Activated CD4-positive, alpha-beta T cell treated with anti-CD3 and anti-CD28 coated beads, Interleukin-2, Interleukin-6, amounts not matched to agents 100 ng/mL and 50 ng/mL, durations not matched to agents 16 hours and 8 hours (primary cell): ENCODE measurements at regions not wholly inside any gene's neighbourhood (a gene's known extent, or its start where the extent isn't known, plus 50 kb on each side); places are given as distances from the start of the nearest gene placed in this dataset.
A peak's percentile ranks its signal among the peaks of the same experiment; 100 is the strongest.
"Not testable (repeated sequence)": the region's sequence is repeated elsewhere in the genome, so short reads cannot be mapped to it uniquely, and the experiment has no call there.

Experiments used
- DNase-seq: peaks from one replicate; pipeline ENCODE4 v3.0.0-alpha.2; 2020

DNA sequence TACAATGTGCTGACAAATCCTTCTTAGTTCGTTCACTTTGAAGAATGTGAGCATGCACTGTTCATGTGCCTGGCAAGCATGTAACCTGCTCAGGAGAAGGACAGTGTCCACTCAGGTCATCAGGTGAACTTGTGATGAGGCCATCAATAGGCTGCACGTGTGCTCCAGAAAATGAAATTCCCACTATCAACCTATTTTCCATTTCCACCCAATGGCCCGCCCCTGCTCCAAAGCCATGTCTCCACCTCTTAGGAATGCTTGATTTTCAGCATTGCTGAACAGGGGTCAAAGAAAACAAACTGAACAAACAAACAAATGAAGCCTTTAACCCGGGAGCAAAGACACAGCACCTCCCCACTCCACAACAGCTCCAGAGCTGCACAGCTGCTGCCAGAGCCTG, 563.2 kb downstream of the TUBA3C start:
- not testable (repeated sequence) for DNase-seq

DNA sequence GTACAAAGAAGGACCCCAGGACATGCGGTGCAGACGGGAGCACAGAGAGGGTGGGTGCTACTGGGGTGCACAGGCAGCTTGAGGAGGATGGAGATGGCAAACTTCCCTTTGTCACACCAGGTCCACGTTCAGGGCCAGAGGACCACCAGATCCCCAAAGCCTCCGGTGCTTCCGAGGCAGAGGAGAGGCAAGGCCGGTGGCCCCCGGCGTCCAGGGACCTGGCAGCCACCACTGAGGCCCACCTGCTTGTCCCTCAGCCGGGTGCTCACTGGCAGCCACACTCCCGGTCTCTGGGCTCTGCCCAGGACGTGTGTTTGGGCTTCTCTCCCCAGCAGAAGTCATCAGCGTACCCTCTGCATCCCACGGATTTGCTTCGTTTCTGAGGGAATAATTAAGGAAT, 571.1 kb downstream of the TUBA3C start:
- not testable (repeated sequence) for DNase-seq

DNA sequence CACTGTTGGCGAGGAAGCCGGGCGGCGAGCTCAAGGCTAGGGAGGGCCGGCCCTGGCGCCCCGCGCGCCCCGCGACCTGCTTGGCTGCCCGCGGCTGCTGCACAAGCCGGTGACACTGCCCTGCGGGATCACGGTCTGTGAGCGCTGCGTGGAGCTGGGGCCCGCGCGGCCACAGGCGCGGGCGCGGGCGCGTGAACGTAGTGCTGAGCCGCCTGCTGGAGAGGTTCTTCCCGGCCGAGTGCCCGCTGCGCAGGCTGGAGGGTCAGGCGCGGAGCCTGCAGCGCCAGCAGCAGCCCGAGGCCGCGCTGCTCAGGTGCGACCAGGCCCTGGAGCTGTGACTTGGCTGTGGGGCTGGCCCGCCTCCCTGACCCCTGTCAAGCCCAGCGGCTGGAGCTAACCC, 572.3 kb downstream of the TUBA3C start:
- not testable (repeated sequence) for DNase-seq

DNA sequence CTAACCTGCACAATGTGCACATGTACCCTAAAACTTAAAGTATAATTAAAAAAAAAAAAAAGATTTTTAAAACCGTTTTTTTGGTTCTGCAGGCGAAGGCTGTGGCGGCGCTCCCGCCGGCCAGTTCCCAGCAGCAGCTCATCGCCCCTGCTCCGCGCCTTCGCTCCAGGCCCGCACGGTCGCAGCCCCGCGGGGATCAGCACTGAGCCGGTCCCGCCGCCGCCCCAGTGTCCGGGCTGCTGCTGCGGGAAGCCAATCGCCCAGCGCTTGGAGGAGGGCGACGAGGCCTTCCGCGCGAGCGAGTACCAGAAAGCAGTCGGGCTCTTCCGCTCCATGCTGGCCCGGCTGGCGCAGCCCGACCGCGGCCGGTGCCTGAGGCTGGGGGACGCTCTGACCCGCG, 572.8 kb downstream of the TUBA3C start:
- not testable (repeated sequence) for DNase-seq

DNA sequence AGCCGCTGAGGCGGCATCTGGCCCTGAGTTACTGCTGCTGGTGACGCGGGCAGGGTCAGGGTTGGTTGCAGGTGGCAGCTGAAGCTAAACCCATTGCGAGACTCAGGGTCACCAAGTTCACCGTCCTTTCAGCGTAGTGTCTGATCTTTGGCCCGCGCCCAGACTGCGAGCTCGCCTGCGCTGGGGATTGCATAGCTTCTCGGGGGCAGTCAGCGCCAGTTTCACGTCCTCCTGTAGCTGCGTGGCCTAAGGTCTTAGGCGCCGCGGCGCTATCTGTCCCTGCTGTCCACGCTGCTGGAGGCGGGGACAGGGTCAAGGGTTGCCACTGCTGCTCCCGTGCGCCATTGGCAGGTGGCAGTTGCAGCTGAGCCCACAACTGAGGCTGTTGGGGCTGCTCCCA, 581.3 kb downstream of the TUBA3C start:
- not testable (repeated sequence) for DNase-seq

DNA sequence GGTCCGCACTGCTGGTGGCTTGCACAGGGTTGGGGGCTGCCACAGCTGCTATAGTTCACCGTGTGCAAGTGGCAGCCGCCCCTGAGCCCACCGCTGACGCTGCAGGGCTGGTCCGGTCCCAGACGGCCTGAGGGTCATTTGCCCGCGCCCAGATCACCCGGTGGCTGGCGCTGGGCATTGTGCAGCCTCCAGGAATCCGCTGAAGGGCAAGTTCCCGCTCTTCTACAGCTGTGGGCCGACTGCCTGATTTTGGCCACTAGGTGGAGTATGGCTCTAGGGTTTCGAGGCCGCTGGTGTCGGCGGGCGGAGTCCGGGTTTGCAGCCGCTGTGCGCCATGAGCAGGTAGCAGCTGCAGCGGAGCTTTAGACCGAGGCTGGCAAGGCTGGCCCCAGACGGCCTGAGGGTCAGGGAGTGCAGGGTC, 581.8 kb downstream of the TUBA3C start:
- DNase-seq: peak; percentile 10

DNA sequence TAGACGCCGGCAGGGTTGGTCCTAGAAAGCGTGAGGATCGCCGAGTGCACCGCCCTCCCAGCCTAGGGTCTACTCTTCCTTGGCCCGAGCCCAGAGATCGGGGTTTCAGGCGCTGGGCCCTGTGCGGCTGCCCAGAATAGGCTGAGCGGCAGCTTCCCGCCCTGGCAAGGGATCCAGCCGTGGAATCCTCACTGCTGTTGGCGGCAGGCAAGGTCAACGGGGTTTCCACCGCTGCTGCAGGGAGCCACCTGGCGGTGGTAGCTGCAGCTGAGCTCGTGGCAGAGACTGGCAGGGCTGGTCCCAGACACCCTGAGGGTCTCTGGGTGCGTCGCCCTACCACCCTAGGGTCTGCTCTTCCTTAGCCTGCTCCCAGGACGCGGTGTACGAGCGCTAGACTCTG, 583.1 kb downstream of the TUBA3C start:
- not testable (repeated sequence) for DNase-seq

DNA sequence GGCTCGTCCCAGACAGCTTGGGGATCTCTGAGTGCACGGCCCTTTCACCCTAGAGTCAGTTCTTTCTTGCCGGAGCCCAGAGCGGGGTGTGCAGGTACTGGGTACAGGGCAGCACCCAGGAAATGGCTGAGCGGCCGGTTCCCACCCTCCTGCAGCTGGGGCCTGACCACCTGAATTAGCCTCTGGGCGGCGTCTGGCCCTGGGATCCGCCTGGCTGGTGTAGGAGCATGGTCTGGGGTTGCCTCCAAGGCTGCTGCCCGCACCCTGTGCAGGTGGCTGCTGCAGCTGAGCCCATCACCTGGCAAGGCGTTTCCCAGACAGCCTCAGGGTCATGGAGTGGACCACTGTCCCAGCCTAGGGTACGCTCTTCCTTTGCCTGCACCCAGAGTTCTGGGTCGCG, 583.7 kb downstream of the TUBA3C start:
- not testable (repeated sequence) for DNase-seq

DNA sequence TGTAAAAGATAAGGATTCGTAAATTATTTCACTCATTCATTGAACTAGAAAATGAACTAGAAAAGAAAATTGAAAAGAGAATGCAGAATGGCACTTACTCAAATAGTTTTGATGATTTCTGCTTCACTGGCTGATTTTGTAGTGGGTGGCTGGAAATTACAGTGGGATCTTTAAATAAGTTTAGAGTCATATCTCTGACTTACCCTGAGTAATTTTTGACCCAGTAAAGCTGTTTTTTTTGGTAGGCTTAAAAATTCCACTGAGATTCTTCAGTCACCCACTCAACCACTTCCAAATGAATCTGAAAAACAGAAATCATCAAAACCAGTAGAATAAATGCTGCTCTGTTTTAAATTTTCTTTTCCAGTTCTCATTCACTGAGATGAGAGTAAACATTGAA, 604.5 kb downstream of the TUBA3C start:
- DNase-seq: not testable (repeated sequence)

DNA sequence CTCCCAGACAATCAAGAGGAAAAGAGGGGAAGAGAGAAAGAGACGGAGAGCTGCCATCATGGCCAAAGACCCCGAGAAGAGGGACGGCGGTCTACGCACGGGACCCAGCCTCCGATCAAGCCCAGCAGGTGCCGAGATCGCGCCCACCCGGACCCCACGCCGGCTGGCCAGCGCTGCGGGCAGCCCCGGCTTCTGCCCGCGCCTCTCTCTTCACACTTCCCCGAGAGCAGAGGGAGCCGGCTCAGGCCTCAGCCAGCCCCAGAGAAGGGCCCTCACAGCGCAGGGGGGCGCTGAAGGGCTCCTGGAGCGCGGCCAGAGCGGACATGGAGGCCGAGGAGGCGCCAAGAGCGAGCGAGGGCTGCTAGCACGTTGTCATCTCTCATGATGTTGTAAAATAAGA, 613.7 kb downstream of the TUBA3C start:
- not testable (repeated sequence) for DNase-seq
